ENCODE measurements at regions not wholly inside any gene's neighbourhood (a gene's known extent, or its start where the extent isn't known, plus 50 kb on each side); places are given as distances from the start of the nearest gene placed in this dataset.

- Histone ChIP-seq H3F3A (ENCODE audit: control insufficient read depth, insufficient read depth) (no peaks in the 10 kb centered on the region), H3K4me1 (ENCODE audit: control insufficient read depth, low read length) (no peaks in the 10 kb centered on the region), H3K79me2 (ENCODE audit: control insufficient read depth, low read length) (no peaks in the 10 kb centered on the region), H3K9me3 (ENCODE audit: control insufficient read depth, insufficient read depth, low read length) (no peaks in the 10 kb centered on the region), H3K27me3 (ENCODE audit: control insufficient read depth, low read length) (no peaks in the 10 kb centered on the region), H3K27ac (ENCODE audit: low read depth, low read length) (no peak overlapping the region), H3K9me2 (replicated peaks; ENCODE audit: control insufficient read depth, low read length) (no peaks in the 10 kb centered on the region), H3K4me3 (ENCODE audit: low read length) (no peak overlapping the region), H3K36me3 (ENCODE audit: control insufficient read depth, low read length) (no peaks in the 10 kb centered on the region), H3K4me2 (ENCODE audit: low read length) (no peak overlapping the region), H4K20me1 (ENCODE audit: control insufficient read depth, insufficient read depth, low read depth, low read length) (no peaks in the 10 kb centered on the region)
- TF ChIP-seq EZH2phosphoT487 (IDR thresholded peaks at IDR 0.05; ENCODE audit: borderline replicate concordance, low read length) = no peak
- TF ChIP-seq, protein P1, sequence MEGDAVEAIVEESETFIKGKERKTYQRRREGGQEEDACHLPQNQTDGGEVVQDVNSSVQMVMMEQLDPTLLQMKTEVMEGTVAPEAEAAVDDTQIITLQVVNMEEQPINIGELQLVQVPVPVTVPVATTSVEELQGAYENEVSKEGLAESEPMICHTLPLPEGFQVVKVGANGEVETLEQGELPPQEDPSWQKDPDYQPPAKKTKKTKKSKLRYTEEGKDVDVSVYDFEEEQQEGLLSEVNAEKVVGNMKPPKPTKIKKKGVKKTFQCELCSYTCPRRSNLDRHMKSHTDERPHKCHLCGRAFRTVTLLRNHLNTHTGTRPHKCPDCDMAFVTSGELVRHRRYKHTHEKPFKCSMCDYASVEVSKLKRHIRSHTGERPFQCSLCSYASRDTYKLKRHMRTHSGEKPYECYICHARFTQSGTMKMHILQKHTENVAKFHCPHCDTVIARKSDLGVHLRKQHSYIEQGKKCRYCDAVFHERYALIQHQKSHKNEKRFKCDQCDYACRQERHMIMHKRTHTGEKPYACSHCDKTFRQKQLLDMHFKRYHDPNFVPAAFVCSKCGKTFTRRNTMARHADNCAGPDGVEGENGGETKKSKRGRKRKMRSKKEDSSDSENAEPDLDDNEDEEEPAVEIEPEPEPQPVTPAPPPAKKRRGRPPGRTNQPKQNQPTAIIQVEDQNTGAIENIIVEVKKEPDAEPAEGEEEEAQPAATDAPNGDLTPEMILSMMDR (IDR thresholded peaks at IDR 0.05; ENCODE audit: low read depth, low read length, poor library complexity, severe bottlenecking) = no peak
Measured at GRCh38 chr18:41886126-41886807, 68.8 kb upstream of the PIK3C3 start.

- no peak for TF ChIP-seq EZH2phosphoT487 (IDR thresholded peaks at IDR 0.05; ENCODE audit: borderline replicate concordance, low read length)
- TF ChIP-seq, protein P1 (IDR thresholded peaks at IDR 0.05; ENCODE audit: low read depth, low read length, poor library complexity, severe bottlenecking) = no peak
- H3K9me2 ChIP-seq (replicated peaks; ENCODE audit: control insufficient read depth, low read length) = no peaks in the 10 kb centered on the region
- H3K9me3 ChIP-seq (ENCODE audit: control insufficient read depth, insufficient read depth, low read length) = no peaks in the 10 kb centered on the region
- H3K27me3 ChIP-seq (ENCODE audit: control insufficient read depth, low read length) = no peaks in the 10 kb centered on the region
- H3K36me3 ChIP-seq (ENCODE audit: control insufficient read depth, low read length) = no peaks in the 10 kb centered on the region
- no peaks in the 10 kb centered on the region for H3K79me2 ChIP-seq (ENCODE audit: control insufficient read depth, low read length)
- H3K4me2 ChIP-seq (ENCODE audit: low read length) = no peak overlapping the region
- H3K4me1 ChIP-seq (ENCODE audit: control insufficient read depth, low read length) = no peaks in the 10 kb centered on the region
- no peak overlapping the region for H3K27ac ChIP-seq (ENCODE audit: low read depth, low read length)
- no peaks in the 10 kb centered on the region for H3F3A ChIP-seq (ENCODE audit: control insufficient read depth, insufficient read depth)
- no peaks in the 10 kb centered on the region for H4K20me1 ChIP-seq (ENCODE audit: control insufficient read depth, insufficient read depth, low read depth, low read length)
- no peak overlapping the region for H3K4me3 ChIP-seq (ENCODE audit: low read length)
Measured at GRCh38 chr18:41881285-41881684, 73.7 kb upstream of the PIK3C3 start.

DNA sequence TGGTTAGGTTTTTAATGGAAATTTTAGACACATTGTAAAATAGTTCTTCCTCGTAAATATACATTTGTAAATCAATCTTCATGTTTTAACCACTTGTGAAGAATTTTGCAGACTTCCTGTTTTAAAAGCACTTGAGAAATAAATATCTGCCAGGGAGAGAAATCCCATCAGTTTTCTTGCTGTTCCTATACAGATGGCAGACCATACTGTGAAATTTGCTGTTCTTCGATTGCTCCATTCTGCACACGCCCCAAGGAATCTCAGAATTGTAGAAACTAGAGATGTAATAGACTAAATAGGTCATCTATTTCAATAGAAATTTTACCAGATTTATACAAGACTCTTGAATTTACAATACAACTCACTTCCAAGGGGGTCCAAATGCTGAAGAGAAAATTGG lies 75.8 kb upstream of the PIK3C3 start:
- no peaks in the 10 kb centered on the region for H3K79me2 ChIP-seq (ENCODE audit: control insufficient read depth, low read length)
- H4K20me1 ChIP-seq (ENCODE audit: control insufficient read depth, insufficient read depth, low read depth, low read length) = no peaks in the 10 kb centered on the region
- no peak overlapping the region for H3K4me2 ChIP-seq (ENCODE audit: low read length)
- no peaks in the 10 kb centered on the region for H3K9me2 ChIP-seq (replicated peaks; ENCODE audit: control insufficient read depth, low read length)
- TF ChIP-seq, protein P1 (IDR thresholded peaks at IDR 0.05; ENCODE audit: low read depth, low read length, poor library complexity, severe bottlenecking) = no peak
- no peak for TF ChIP-seq EZH2phosphoT487 (IDR thresholded peaks at IDR 0.05; ENCODE audit: borderline replicate concordance, low read length)
- H3K9me3 ChIP-seq (ENCODE audit: control insufficient read depth, insufficient read depth, low read length) = no peaks in the 10 kb centered on the region
- H3K36me3 ChIP-seq (ENCODE audit: control insufficient read depth, low read length) = no peaks in the 10 kb centered on the region
- H3K4me1 ChIP-seq (ENCODE audit: control insufficient read depth, low read length) = no peaks in the 10 kb centered on the region
- H3K27me3 ChIP-seq (ENCODE audit: control insufficient read depth, low read length) = no peaks in the 10 kb centered on the region
- H3K27ac ChIP-seq (ENCODE audit: low read depth, low read length) = no peak overlapping the region
- no peaks in the 10 kb centered on the region for H3F3A ChIP-seq (ENCODE audit: control insufficient read depth, insufficient read depth)
- no peak overlapping the region for H3K4me3 ChIP-seq (ENCODE audit: low read length)

All from DOHH2 (cell line).